Vagina (tissue), 2 donors: ENCODE measurements at regions not wholly inside any gene's neighbourhood (a gene's known extent, or its start where the extent isn't known, plus 50 kb on each side); places are given as distances from the start of the nearest gene placed in this dataset.

Source experiments
- DNase-seq, 2 donors: peaks; one replicate each; pipeline ENCODE4 v3.0.0-alpha.2; 2017; ENCODE audit errors: extremely low spot score in 2 of 2
- H3K27ac ChIP-seq: fragments of 200-600 bp; sonication (generic); one replicate; pipeline ENCODE4 v1.5.1; 2019
- H3K27me3 ChIP-seq: fragments of 200-600 bp; sonication (generic); one replicate; pipeline ENCODE4 v1.5.1; 2019
- H3K36me3 ChIP-seq, 2 donors: fragments of 200-600 bp; sonication (generic); one replicate each; pipeline ENCODE4 v1.5.1; 2017 to 2019
- H3K4me1 ChIP-seq: fragments of 200-600 bp; sonication (generic); one replicate; pipeline ENCODE4 v1.5.1; 2019
- H3K4me3 ChIP-seq, 2 donors: fragments of 200-600 bp; sonication (generic); 1 replicate in 1 of 2; 2 replicates in 1 of 2; pipeline ENCODE4 v1.5.1; 2016 to 2019
- H3K9me3 ChIP-seq: fragments of 200-600 bp; sonication (generic); one replicate; pipeline ENCODE4 v1.5.1; 2019
- CTCF ChIP-seq, 3 experiments: fragments of 450-650 bp in 2 of 3; fragments of 200-600 bp in 1 of 3; sonication (generic) in 1 of 3; IDR thresholded peaks; one replicate each; pipeline ENCODE4 v1.5.1; 2017 to 2019; ENCODE audit warnings: antibody characterized with exemption in 3 of 3, mild to moderate bottlenecking in 2 of 3, moderate library complexity in 2 of 3
- POLR2A ChIP-seq, 2 donors: fragments of 450-650 bp; IDR thresholded peaks; one replicate each; pipeline ENCODE4 v1.6.1; 2017; ENCODE audit warnings: antibody characterized with exemption in 2 of 2, mild to moderate bottlenecking in 2 of 2, moderate library complexity in 2 of 2
- POLR2AphosphoS5 ChIP-seq, 2 donors: sonication (generic); formaldehyde crosslinking; IDR thresholded peaks; one replicate each; pipeline ENCODE4 v1.9.0; 2017; ENCODE audit warnings: antibody characterized with exemption in 2 of 2, mild to moderate bottlenecking in 2 of 2, low read depth in 1 of 2; ENCODE audit not compliant: insufficient read depth in 1 of 2
- intact Hi-C: fragments of 100-400 bp; cut with DNase I; formaldehyde crosslinking; loops from one replicate; pipeline ENCODE4 v1.15.1; 2023

GRCh38 chr18:45350404-45351156 lies 264.7 kb upstream of the SLC14A2 start:
- Histone ChIP-seq H3K27ac (no peak overlapping the region), H3K27me3 (no peaks in the 10 kb centered on the region), H3K9me3 (no peaks in the 10 kb centered on the region), H3K36me3 (no peaks in the 10 kb centered on the region), H3K4me1 (no peaks in the 10 kb centered on the region), H3K4me3 (no peak overlapping the region)
- intact Hi-C loops: no loop called here
- DNase-seq: no peak
- TF ChIP-seq POLR2A (IDR thresholded peaks at IDR 0.05) (no peak), CTCF (IDR thresholded peaks at IDR 0.05) (no peak), POLR2AphosphoS5 (IDR thresholded peaks at IDR 0.05; ENCODE audit: insufficient read depth in 1 of 2, low read depth in 1 of 2) (no peak)

- Histone ChIP-seq H3K27ac (no peak overlapping the region), H3K36me3 (no peaks in the 10 kb centered on the region), H3K9me3 (no peaks in the 10 kb centered on the region), H3K27me3 (no peaks in the 10 kb centered on the region), H3K4me3 (no peak overlapping the region), H3K4me1 (peaks cover under 1% of the 10 kb centered on the region)
- TF ChIP-seq POLR2A (IDR thresholded peaks at IDR 0.05) (no peak), CTCF (IDR thresholded peaks at IDR 0.05) (no peak), POLR2AphosphoS5 (IDR thresholded peaks at IDR 0.05; ENCODE audit: insufficient read depth in 1 of 2, low read depth in 1 of 2) (no peak)
- intact Hi-C loops: no loop called here
- no peak for DNase-seq
Observed at GRCh38 chr18:45352874-45353273, 262.4 kb upstream of the SLC14A2 start.

GRCh38 chr18:45353530-45353929 lies 261.7 kb upstream of the SLC14A2 start:
- no peak overlapping the region for H3K27ac ChIP-seq
- no peaks in the 10 kb centered on the region for H3K9me3 ChIP-seq

GRCh38 chr18:45355944-45356520 lies 259.2 kb upstream of the SLC14A2 start:
- no peaks in the 10 kb centered on the region for H3K9me3 ChIP-seq
- TF ChIP-seq POLR2A (IDR thresholded peaks at IDR 0.05) (no peak), CTCF (IDR thresholded peaks at IDR 0.05) (no peak), POLR2AphosphoS5 (IDR thresholded peaks at IDR 0.05; ENCODE audit: insufficient read depth in 1 of 2, low read depth in 1 of 2) (no peak)

More at GRCh38 chr18:45353530-45353929, 261.7 kb upstream of the SLC14A2 start:
- Histone ChIP-seq H3K4me3 (no peak overlapping the region), H3K4me1 (peaks cover 5% of the 10 kb centered on the region), H3K27me3 (no peaks in the 10 kb centered on the region), H3K36me3 (no peaks in the 10 kb centered on the region)
- DNase-seq: no peak
- intact Hi-C loops: no loop called here
- TF ChIP-seq POLR2A (IDR thresholded peaks at IDR 0.05) (no peak), CTCF (IDR thresholded peaks at IDR 0.05) (no peak), POLR2AphosphoS5 (IDR thresholded peaks at IDR 0.05; ENCODE audit: insufficient read depth in 1 of 2, low read depth in 1 of 2) (no peak)

More at GRCh38 chr18:45355944-45356520, 259.2 kb upstream of the SLC14A2 start:
- Histone ChIP-seq H3K27ac (no peak overlapping the region), H3K36me3 (no peaks in the 10 kb centered on the region), H3K27me3 (no peaks in the 10 kb centered on the region), H3K4me1 (peaks cover 5% of the 10 kb centered on the region), H3K4me3 (no peak overlapping the region)
- DNase-seq: no peak
- intact Hi-C loops: no loop called here
